ENCODE measurements at regions not wholly inside any gene's neighbourhood (a gene's known extent, or its start where the extent isn't known, plus 50 kb on each side); places are given as distances from the start of the nearest gene placed in this dataset.
A peak's percentile ranks its signal among the peaks of the same experiment; 100 is the strongest.

- DNase-seq (ENCODE audit: low read depth) = no peak
Observed at GRCh38 chr5:8393240-8393639, 524.3 kb downstream of the MTRR start.

- DNase-seq (ENCODE audit: low read depth) = no peak
Observed at GRCh38 chr5:8394965-8395364, 526.0 kb downstream of the MTRR start.

GRCh38 chr5:8396246-8396645 is 527.3 kb downstream of the MTRR start:
- DNase-seq (ENCODE audit: low read depth) = no peak

- no peak for DNase-seq (ENCODE audit: low read depth)
Observed at GRCh38 chr5:8396756-8397155, 527.8 kb downstream of the MTRR start.

GRCh38 chr5:8399471-8399870 is 530.5 kb downstream of the MTRR start:
- DNase-seq (ENCODE audit: low read depth) = no peak

GRCh38 chr5:8408258-8408657 is 539.3 kb downstream of the MTRR start:
- no peak for DNase-seq (ENCODE audit: low read depth)

- no peak for DNase-seq (ENCODE audit: low read depth)
Observed at GRCh38 chr5:8410618-8411017, 541.7 kb downstream of the MTRR start.

GRCh38 chr5:8413975-8414374 is 545.0 kb downstream of the MTRR start:
- DNase-seq (ENCODE audit: low read depth) = no peak

- no peak for DNase-seq (ENCODE audit: low read depth)
Observed at GRCh38 chr5:8417316-8418048, 548.5 kb downstream of the MTRR start.

GRCh38 chr5:8418049-8418426 is 549.1 kb downstream of the MTRR start:
- DNase-seq (ENCODE audit: low read depth) = no peak

GRCh38 chr5:8429778-8430758 is 561.1 kb downstream of the MTRR start:
- no peak for DNase-seq (ENCODE audit: low read depth)

GRCh38 chr5:8434501-8434900 is 565.6 kb downstream of the MTRR start:
- no peak for DNase-seq (ENCODE audit: low read depth)

GRCh38 chr5:8436924-8437323 is 568.0 kb downstream of the MTRR start:
- DNase-seq (ENCODE audit: low read depth) = no peak

GRCh38 chr5:8445139-8445538 is 576.2 kb downstream of the MTRR start:
- no peak for DNase-seq (ENCODE audit: low read depth)

- no peak for DNase-seq (ENCODE audit: low read depth)
Observed at GRCh38 chr5:8446179-8446578, 577.2 kb downstream of the MTRR start.

GRCh38 chr5:8456846-8457186 is 587.9 kb downstream of the MTRR start:
- no peak for DNase-seq (ENCODE audit: low read depth)

- peak; percentile 87 for DNase-seq (ENCODE audit: low read depth)
Observed at GRCh38 chr5:8457187-8458037, 588.5 kb downstream of the MTRR start.

GRCh38 chr5:8458038-8458383 is 589.1 kb downstream of the MTRR start:
- DNase-seq (ENCODE audit: low read depth) = peak; percentile 7

GRCh38 chr5:8461543-8461942 is 592.6 kb downstream of the MTRR start:
- no peak for DNase-seq (ENCODE audit: low read depth)

GRCh38 chr5:8462565-8462964 is 593.6 kb downstream of the MTRR start:
- no peak for DNase-seq (ENCODE audit: low read depth)

GRCh38 chr5:8470489-8470888 is 601.5 kb downstream of the MTRR start:
- no peak for DNase-seq (ENCODE audit: low read depth)

GRCh38 chr5:8471581-8471980 is 602.6 kb downstream of the MTRR start:
- no peak for DNase-seq (ENCODE audit: low read depth)

GRCh38 chr5:8473016-8473415 is 604.1 kb downstream of the MTRR start:
- no peak for DNase-seq (ENCODE audit: low read depth)

Data from amniotic epithelial cell (primary cell).